ENCODE measurements at regions not wholly inside any gene's neighbourhood (a gene's known extent, or its start where the extent isn't known, plus 50 kb on each side); places are given as distances from the start of the nearest gene placed in this dataset.
"Not testable (repeated sequence)": the region's sequence is repeated elsewhere in the genome, so short reads cannot be mapped to it uniquely, and the experiment has no call there.

DNA sequence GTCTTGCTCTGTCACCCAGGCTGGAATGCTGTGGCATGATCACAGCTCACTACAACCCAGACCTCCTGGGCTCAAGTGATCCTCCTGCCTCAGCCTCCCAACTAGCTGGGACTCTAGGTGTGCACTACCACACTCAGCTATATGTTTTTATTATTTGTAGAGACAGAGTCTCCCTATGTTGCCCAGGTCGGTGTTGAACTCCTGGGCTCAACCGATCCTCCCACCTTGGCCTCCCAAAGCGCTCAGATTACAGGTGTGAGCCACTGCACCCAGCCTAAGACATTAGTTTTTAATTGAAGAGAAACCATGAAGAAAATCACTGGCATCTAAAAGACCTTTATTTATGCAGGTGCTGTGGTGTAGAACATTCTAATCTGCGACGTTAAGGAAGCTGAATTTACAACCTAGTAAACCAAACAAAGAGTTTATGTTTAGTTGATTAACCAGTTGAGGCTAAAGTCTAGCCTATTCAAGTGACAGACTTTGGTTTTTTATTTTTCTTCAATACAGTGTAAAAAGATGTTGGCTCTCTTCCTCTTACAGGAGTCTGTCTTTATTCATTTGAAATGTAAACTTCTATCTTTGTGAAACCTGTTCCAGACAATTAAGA, 52.5 kb upstream of the NBL1 start:
- DNase-seq: no peak

- DNase-seq: no peak
Observed at GRCh38 chr1:19585507-19585906, 58.6 kb upstream of the NBL1 start.

GRCh38 chr1:19582318-19582717, 61.8 kb upstream of the NBL1 start:
- DNase-seq: peak; percentile 67

DNA sequence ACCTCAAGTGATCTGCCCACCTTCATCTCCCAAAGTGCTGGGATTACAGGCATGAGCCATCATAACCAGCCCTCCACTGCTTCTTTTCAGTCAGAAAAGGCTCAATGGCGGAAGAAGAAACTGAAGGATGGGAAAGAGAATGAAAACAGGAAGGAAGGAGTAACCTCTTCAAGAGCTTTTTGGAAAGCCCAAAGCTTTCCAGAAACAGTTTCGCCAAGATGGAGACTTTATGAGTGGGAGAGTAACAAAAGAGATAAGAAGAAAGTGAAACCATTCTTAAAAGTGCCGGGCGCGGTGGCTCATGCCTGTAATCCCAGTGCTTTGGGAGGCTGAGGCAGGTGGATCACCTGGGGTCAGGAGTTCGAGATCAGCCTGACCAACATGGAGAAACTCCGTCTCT, 62.7 kb upstream of the NBL1 start:
- DNase-seq: peak; percentile 24

DNA sequence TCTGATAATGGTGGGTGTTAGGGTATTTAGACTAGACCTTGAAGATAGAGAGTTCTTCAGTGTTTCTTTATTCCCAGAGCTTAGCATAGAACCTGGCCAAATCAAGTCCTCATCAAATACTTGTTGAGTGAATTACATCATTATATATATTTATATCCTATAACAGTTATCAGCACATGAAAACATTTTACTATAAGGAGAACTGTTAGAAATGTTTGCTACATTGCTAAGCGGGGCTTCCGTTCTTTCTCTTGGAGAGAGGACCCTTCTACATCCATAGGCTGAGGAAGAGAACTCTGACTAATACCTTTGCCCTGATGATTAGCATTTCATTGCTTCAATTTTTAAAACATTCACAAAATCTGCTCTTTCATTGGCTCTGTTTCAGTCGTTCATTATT, 66.5 kb upstream of the NBL1 start:
- DNase-seq: no peak

DNA sequence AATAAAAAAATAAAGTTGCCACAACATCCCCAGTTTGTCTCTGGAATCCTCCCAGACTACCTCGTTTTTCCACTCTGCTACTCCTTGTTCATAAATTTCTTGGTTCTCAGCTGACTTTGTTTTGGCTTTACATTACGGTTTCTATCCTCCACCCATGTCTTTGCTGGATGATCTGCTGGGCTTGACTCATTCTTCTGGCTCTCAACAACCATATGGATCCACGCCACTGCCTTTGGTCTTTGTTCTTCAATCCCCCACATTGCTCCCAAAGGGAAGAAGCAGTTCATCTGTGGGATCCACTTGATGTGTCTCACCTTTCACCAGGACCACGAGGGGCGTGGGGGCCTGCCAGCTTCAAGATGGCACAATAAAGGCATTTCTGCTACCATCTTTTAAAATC, 67.1 kb upstream of the NBL1 start:
- DNase-seq: no peak

- DNase-seq: no peak
Observed at GRCh38 chr1:19569786-19570185, 74.3 kb upstream of the NBL1 start.

DNA sequence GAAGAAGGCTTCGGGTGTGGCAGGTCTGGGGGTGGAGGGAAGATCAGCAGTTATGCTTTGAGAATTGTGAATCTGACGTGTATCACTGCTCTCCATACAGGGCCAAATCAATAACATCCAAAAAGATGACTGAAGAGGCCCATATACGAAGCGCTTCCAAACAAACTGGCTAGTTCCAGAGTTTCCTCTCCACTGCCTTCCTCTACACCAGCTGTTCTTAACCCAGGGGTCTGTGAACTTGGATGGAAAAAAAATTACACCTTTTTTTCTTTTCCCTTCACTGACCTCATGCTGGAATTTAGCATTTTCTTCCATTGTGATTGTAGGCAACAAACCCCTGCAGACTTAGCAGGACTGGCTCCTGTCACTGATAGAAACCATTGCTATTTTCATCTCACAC, 77.1 kb upstream of the NBL1 start:
- no peak for DNase-seq

GRCh38 chr1:19564366-19564765, 79.0 kb upstream of the CAPZB start:
- DNase-seq: no peak

DNA sequence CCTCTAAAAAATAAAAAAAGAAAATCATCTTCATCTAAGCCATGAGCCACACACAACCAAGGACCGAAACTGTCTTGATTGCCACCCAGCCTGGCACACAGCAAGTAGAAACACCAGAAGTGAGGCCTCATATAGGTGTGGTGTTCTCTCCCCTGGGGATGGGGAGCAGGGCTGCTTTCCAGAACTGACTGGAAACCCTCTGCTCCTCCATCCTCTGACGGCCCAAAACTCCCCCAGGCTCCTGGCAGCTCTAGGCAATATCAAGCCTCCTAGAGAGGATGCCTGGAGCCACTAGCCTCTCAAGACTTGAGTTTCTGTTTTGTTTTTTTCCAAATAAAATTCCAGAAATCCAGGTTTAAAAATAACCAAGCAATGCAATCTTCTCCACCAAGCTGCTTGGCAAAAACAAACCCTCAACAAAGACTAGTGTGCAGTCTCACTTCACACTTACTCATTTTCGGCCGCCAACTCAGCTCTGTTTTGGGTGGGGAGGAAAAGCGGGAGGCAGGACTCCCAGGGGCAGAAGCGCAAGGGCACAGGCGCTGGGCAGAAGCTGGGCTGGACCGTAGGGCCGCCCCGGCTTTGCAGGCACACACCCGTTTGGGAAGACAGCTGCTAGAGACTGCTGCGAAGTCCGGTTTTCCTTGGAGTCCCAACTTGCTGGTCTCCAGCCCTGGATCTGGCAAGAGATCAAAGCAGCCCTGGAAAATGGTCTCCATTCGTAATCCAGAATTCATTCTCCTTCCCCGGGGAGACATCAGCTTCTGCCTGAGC, 78.2 kb upstream of the CAPZB start:
- no peak for DNase-seq

- no peak for DNase-seq
Observed at GRCh38 chr1:19562847-19563246, 77.5 kb upstream of the CAPZB start.

GRCh38 chr1:19560480-19560879, 75.1 kb upstream of the CAPZB start:
- no peak for DNase-seq

- DNase-seq: no peak
Observed at GRCh38 chr1:19559641-19560040, 74.3 kb upstream of the CAPZB start.

- DNase-seq: peak; percentile 50
Observed at GRCh38 chr1:19557609-19558051, 72.3 kb upstream of the CAPZB start.

DNA sequence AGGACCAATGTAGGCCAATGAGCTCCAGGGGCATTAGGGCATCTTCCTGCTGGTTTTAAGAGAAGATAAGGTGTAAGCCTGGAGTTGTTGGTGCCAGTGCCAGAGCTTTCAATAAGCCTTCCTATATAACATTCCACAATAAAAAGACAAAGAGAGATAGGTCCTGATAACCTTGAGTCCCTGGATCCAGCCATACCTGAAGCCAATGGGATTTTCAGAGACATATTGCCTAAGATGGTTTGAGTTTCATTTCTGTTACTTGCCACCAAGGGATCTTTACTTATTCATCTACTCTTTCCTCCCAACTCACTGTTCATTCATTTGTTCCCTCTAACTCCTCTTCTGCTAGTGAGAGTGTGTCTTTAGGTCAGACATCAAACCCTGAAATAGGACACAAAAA, 68.8 kb upstream of the CAPZB start:
- no peak for DNase-seq

- DNase-seq: no peak
Observed at GRCh38 chr1:19552291-19553010, 67.1 kb upstream of the CAPZB start.

DNA sequence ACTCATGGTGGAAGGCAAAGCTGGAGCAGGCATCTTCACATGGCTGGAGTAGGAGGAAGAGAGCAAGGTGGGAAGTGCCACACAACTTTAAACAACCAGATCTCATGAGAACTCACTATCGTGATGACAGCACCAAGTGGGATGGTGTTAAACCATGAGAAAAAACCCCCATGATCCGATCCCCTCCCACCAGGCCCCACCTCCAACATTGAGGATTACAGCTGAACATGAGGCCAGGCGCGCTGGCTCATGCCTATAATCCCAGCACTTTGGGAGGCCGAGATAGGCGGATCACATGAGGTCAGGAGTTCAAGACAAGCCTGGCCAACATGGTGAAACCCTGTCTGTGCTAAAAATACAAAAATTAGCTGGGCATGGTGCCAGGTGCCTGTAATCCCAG, 66.5 kb upstream of the CAPZB start:
- not testable (repeated sequence) for DNase-seq

DNA sequence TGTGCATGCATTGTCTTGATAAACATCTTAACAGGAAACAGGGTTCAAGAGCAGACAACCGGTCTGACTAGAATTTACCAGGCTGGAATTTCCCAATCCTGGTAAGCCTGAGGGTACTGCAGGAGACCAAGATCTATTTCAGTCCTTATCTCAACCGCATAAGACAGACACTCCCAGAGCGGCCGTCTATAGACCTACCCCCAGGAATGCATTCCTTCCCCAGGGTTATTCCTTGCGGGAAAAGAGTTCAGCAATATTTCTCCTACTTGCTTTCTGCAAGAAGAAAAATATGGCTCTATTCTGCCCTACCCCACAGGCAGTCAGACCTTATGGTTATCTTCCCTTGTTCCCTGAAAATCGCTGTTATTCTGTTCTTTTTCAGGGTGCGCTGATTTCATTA, 65.1 kb upstream of the CAPZB start:
- DNase-seq: not testable (repeated sequence)

DNA sequence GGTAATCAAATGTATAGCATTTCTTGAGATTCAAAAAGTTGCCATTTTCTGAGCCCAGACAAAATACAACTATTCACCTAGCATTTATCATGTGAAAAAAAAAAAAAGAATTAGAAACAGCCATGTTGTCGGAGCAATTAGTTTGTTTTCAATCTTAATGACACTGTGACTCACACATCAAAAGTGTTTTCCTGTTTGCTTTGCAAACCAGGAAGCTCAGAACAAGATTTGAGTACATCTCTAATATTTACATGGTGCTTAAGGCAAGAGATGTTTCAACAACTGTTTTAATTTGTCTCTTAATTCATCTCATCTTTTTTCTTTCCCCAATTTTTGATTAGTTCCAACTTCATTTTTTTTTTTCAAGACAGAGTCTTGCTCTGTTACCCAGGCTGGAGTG, 62.5 kb upstream of the CAPZB start:
- DNase-seq: no peak

- no peak for DNase-seq
Observed at GRCh38 chr1:19536519-19536918, 51.2 kb upstream of the CAPZB start.

- no peak for DNase-seq
Observed at GRCh38 chr1:19535214-19535613, 49.9 kb upstream of the CAPZB start.

Data from suppressor macrophage treated with lipopolysaccharide for 4 hours (primary cell).